K562 (cell line): ENCODE measurements at regions not wholly inside any gene's neighbourhood (a gene's known extent, or its start where the extent isn't known, plus 50 kb on each side); places are given as distances from the start of the nearest gene placed in this dataset.

Source experiments
- ATAC-seq: fragments of 200-7000 bp; cut with Tn5 transposase; 3 replicates; pipeline ENCODE4 v1.9.1; 2020; ENCODE audit warnings: moderate library complexity
- BruUV-seq: library from RNA; stranded (reverse); fragments of 400-500 nt; replicated peaks from 2 replicates; lab custom pipeline; 2021; lab: Mats Ljungman, UMichigan
- CTCF ChIA-PET: fragments of 300-600 bp; formaldehyde crosslinking; extraction: SDS; loops from one replicate; lab custom pipeline; 2021; ENCODE audit warnings: low intra/inter-chr PET ratio; lab: Yijun Ruan, JAX
- POLR2A ChIA-PET: fragments of 300-600, 350-650 bp; sonication (Branson Sonifier 250); formaldehyde crosslinking; extraction: SDS; loops from one replicate; lab custom pipeline; 2021; ENCODE audit warnings: antibody characterized with exemption, inconsistent platforms; lab: Yijun Ruan, JAX
- DNase-seq, 4 experiments: peaks; one replicate each; pipeline versions ENCODE4 v3.0.0 to v3.0.0-alpha.2; 2011 to 2018; ENCODE audit warnings: low spot score in 3 of 4, mixed read lengths in 3 of 4; ENCODE audit errors: extremely low read depth in 1 of 4
- FAIRE-seq: peaks from 2 replicates; lab custom pipeline; 2011; peaks lifted over from hg19 to GRCh38; lab: Jason Lieb, UNC
- H2AFZ ChIP-seq: 2 replicates; pipeline ENCODE4 v1.6.0; 2011; ENCODE audit warnings: low read depth, low read length, control low read depth, inconsistent platforms
- H3K27ac ChIP-seq: fragments of 200-600 bp; 3 replicates; pipeline ENCODE4 v1.8.0; 2011; ENCODE audit warnings: low read depth, mild to moderate bottlenecking, control low read depth, inconsistent platforms, low read length, moderate library complexity, mixed read lengths; ENCODE audit errors: extremely low read depth
- H3K27me3 ChIP-seq, 2 experiments: fragments of 300-600 bp in 1 of 2; 2 replicates in 1 of 2; 3 replicates in 1 of 2; pipeline versions ENCODE4 v1.6.0 to v1.8.0; 2011; ENCODE audit warnings: inconsistent platforms in 2 of 2, low read length in 2 of 2, mild to moderate bottlenecking in 1 of 2, mixed read lengths in 1 of 2, moderate library complexity in 1 of 2; ENCODE audit not compliant: control insufficient read depth in 2 of 2, insufficient read depth in 2 of 2
- H3K36me3 ChIP-seq: fragments of 300-600 bp; 3 replicates; pipeline ENCODE4 v1.8.0; 2011; ENCODE audit warnings: mild to moderate bottlenecking, low read length, inconsistent platforms; ENCODE audit not compliant: control insufficient read depth, insufficient read depth
- H3K4me1 ChIP-seq, 2 experiments: fragments of 200-600 bp in 1 of 2; replicated peaks in 1 of 2; 2 replicates in 1 of 2; 3 replicates in 1 of 2; pipeline versions ENCODE4 v1.5.1 to v1.8.0; 2011; ENCODE audit warnings: inconsistent platforms in 2 of 2, low read length in 2 of 2, mild to moderate bottlenecking in 1 of 2, mixed read lengths in 1 of 2, moderate library complexity in 1 of 2; ENCODE audit not compliant: control insufficient read depth in 2 of 2, insufficient read depth in 2 of 2
- H3K4me2 ChIP-seq: 2 replicates; pipeline ENCODE4 v1.6.1; 2011; ENCODE audit warnings: low read length, control low read depth, inconsistent platforms, mixed read lengths; ENCODE audit not compliant: insufficient read depth
- H3K4me3 ChIP-seq: fragments of 200-600 bp; sonication (generic), shearing (Covaris generic); 2 replicates; pipeline ENCODE4 v1.5.1; 2016; ENCODE audit warnings: control low read depth, inconsistent platforms
- H3K79me2 ChIP-seq: fragments of 200-600 bp; 3 replicates; pipeline ENCODE4 v1.8.0; 2011; ENCODE audit warnings: low read length, inconsistent platforms; ENCODE audit not compliant: control insufficient read depth, insufficient read depth
- H3K9ac ChIP-seq, 2 experiments: 2 replicates each; pipeline versions ENCODE4 v1.6.0 to v1.6.1; 2011; ENCODE audit warnings: low read depth in 2 of 2, low read length in 2 of 2, control low read depth in 1 of 2, inconsistent platforms in 1 of 2, mild to moderate bottlenecking in 1 of 2, mixed read lengths in 1 of 2; ENCODE audit not compliant: insufficient read depth in 1 of 2
- H3K9me1 ChIP-seq: one replicate; pipeline ENCODE4 v1.6.0; 2011; ENCODE audit warnings: inconsistent platforms, mild to moderate bottlenecking, low read length, moderate library complexity; ENCODE audit not compliant: control insufficient read depth, insufficient read depth
- H3K9me3 ChIP-seq: replicated peaks from 2 replicates; pipeline ENCODE4 v1.5.1; 2011; ENCODE audit warnings: low read depth, low read length, inconsistent platforms; ENCODE audit not compliant: control insufficient read depth, insufficient read depth
- H4K20me1 ChIP-seq: replicated peaks from 2 replicates; pipeline ENCODE4 v1.6.1; 2011; ENCODE audit warnings: low read length, inconsistent platforms, mixed read lengths; ENCODE audit not compliant: control insufficient read depth, insufficient read depth
- BHLHE40 ChIP-seq: IDR thresholded peaks from 2 replicates; pipeline ENCODE4 v1.6.1; 2011; ENCODE audit warnings: low read length, improper control_type of control experiment
- DPF2 ChIP-seq: fragments of 450-650 bp; IDR thresholded peaks from 2 replicates; pipeline ENCODE4 v1.6.1; 2016
- HDAC1 ChIP-seq, 2 experiments: fragments of 450-650 bp; IDR thresholded peaks; 2 replicates each; pipeline ENCODE4 v1.6.1; 2016 to 2017; ENCODE audit warnings: inconsistent platforms in 1 of 2, mild to moderate bottlenecking in 1 of 2, moderate library complexity in 1 of 2
- KLF6 ChIP-seq: fragments of 250-450 bp; sonication (Bioruptor Pico); IDR thresholded peaks from 2 replicates; pipeline ENCODE4 v1.4.0; 2020; ENCODE audit warnings: mild to moderate bottlenecking, moderate library complexity, borderline replicate concordance
- MCM5 ChIP-seq: fragments of 450-650 bp; IDR thresholded peaks from 2 replicates; pipeline ENCODE4 v1.6.1; 2016; ENCODE audit warnings: low read depth
- PHB2 ChIP-seq: fragments of 450-650 bp; IDR thresholded peaks from 2 replicates; pipeline ENCODE4 v1.6.1; 2017; ENCODE audit warnings: low read depth
- PHF8 ChIP-seq: fragments of 200-600 bp; sonication (generic); IDR thresholded peaks from 2 replicates; pipeline ENCODE4 v1.6.1; 2012; ENCODE audit warnings: mixed run types, mild to moderate bottlenecking, inconsistent platforms, low read length, moderate library complexity, borderline replicate concordance
- RBM39 ChIP-seq: fragments of 200-400 bp; formaldehyde crosslinking; optimal IDR thresholded peaks from 2 replicates; pipeline ENCODE3; 2018; ENCODE audit warnings: low read depth, low read length
- RFX7 ChIP-seq: fragments of 250-450 bp; sonication (Bioruptor Pico); IDR thresholded peaks from 2 replicates; pipeline ENCODE4 v1.5.1; 2021; ENCODE audit warnings: mild to moderate bottlenecking
- SP2 ChIP-seq: IDR thresholded peaks from 2 replicates; pipeline ENCODE4 v1.6.1; 2011; ENCODE audit warnings: mild to moderate bottlenecking, low read depth, low read length, moderate library complexity; ENCODE audit not compliant: poor library complexity, severe bottlenecking; ENCODE audit errors: extremely low read depth
- TCF3 ChIP-seq: sonication (generic); formaldehyde crosslinking; IDR thresholded peaks from 2 replicates; pipeline ENCODE4 v1.4.0; 2020; ENCODE audit warnings: mild to moderate bottlenecking, missing genetic modification reagents
- WHSC1 ChIP-seq: IDR thresholded peaks from one replicate; pipeline ENCODE4 v1.6.1; 2012; ENCODE audit warnings: low read length, control low read depth, inconsistent platforms
- XRCC4 ChIP-seq: IDR thresholded peaks from one replicate; pipeline ENCODE4 v1.6.1; 2011; ENCODE audit not compliant: insufficient read depth, insufficient read length; ENCODE audit errors: extremely low read depth
- ZFP91 ChIP-seq: sonication (generic); formaldehyde crosslinking; IDR thresholded peaks from 2 replicates; pipeline ENCODE4 v1.8.0; 2022; ENCODE audit warnings: mild to moderate bottlenecking, missing genetic modification reagents
- ZFPM2 ChIP-seq: fragments of 250-450 bp; sonication (Bioruptor Pico); IDR thresholded peaks from 2 replicates; pipeline ENCODE4 v1.5.1; 2022; ENCODE audit warnings: mild to moderate bottlenecking
- ZNF324 ChIP-seq: fragments of 250-450 bp; sonication (Bioruptor Pico); IDR thresholded peaks from 2 replicates; pipeline ENCODE4 v1.4.0; 2020; ENCODE audit warnings: mild to moderate bottlenecking
- ZNF436 ChIP-seq: fragments of 250-450, 450-650 bp; sonication (Bioruptor Pico); formaldehyde crosslinking; IDR thresholded peaks from 2 replicates; pipeline ENCODE4 v1.7.0; 2020; ENCODE audit warnings: mild to moderate bottlenecking
- ZNF592 ChIP-seq: fragments of 450-650 bp; IDR thresholded peaks from 2 replicates; pipeline ENCODE4 v1.6.1; 2017; ENCODE audit warnings: antibody characterized with exemption, mild to moderate bottlenecking
- in situ Hi-C: fragments of 300-500 bp; cut with MboI; formaldehyde crosslinking; loops from 4 replicates; pipeline ENCODE4 v1.15.0; 2018; ENCODE audit warnings: inconsistent platforms, mixed read lengths
- intact Hi-C: fragments of 100-400 bp; cut with micrococcal nuclease; formaldehyde crosslinking; loops from 2 replicates; pipeline ENCODE4 v1.14.2; 2022

- intact Hi-C loops = no loop called here
- Histone ChIP-seq H4K20me1 (no peaks in the 10 kb centered on the region), H3K36me3 (no peaks in the 10 kb centered on the region), H3K9me1 (no peaks in the 10 kb centered on the region), H3K4me2 (no peak overlapping the region), H3K4me1 (no peaks in the 10 kb centered on the region), H3K27ac (no peak overlapping the region), H3K4me3 (no peak overlapping the region), H3K9ac (no peak overlapping the region), H3K9me3 (no peaks in the 10 kb centered on the region; the same call in 1 of the 2 replicates), H3K27me3 (no peaks in the 10 kb centered on the region), H2AFZ (no peak overlapping the region), H3K79me2 (no peaks in the 10 kb centered on the region)
- ATAC-seq = no peak
- ChIA-PET POLR2A (no interaction called here), CTCF (no interaction called here)
- no TSS peak for BruUV-seq
- no peak for FAIRE-seq
- in situ Hi-C loops = no loop called here
- DNase-seq = no peak
- no peak for TF ChIP-seq ZNF592
- no peak for TF ChIP-seq ZNF324
- no peak for TF ChIP-seq TCF3 (CRISPR knock-in tag)
- no peak for TF ChIP-seq PHB2
- TF ChIP-seq ZFP91 = no peak
- no peak for TF ChIP-seq ZNF436
- TF ChIP-seq WHSC1 = no peak
- no peak for TF ChIP-seq MCM5
- TF ChIP-seq RFX7 (CRISPR knock-in tag) = no peak
- no peak for TF ChIP-seq ZFPM2 (CRISPR knock-in tag)
- no peak for TF ChIP-seq RBM39
- no peak for TF ChIP-seq KLF6 (CRISPR knock-in tag)
- no peak for TF ChIP-seq DPF2
- no peak for TF ChIP-seq HDAC1 (IDR thresholded peaks at IDR 0.05)
- no peak for TF ChIP-seq BHLHE40
- no peak for TF ChIP-seq SP2
- no peak for TF ChIP-seq PHF8
- no peak for TF ChIP-seq XRCC4
- TF ChIP-seq, all 486 proteins: peak for 0
Measured at GRCh38 chr5:118243068-118243467, 745.3 kb downstream of the DTWD2 start.
